ENCODE measurements at regions not wholly inside any gene's neighbourhood (a gene's known extent, or its start where the extent isn't known, plus 50 kb on each side); places are given as distances from the start of the nearest gene placed in this dataset.
"Not testable (repeated sequence)": the region's sequence is repeated elsewhere in the genome, so short reads cannot be mapped to it uniquely, and the experiment has no call there.

DNA sequence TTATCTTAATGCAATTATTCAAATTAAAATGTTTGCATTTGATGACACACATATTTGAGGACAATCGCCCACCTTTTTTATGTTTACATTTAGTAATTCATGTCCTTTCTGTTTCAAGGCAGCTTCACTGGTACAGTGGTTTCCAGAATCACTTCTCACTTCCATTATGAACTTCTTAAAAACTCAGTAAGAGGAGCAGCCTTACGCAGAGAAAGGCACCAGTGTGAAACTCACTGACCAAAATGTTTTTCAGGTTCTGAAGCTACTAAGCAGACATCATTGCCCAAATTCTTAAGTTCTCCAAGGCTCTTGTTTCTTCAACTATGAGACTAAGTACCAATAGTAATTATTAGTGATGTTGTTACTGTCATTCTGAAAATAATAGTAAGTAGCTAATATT lies 353.1 kb upstream of the CXADR start:
- DNase-seq (ENCODE audit: low read depth): no peak

GRCh38 chr21:17185674-17186073 lies 327.2 kb upstream of the CXADR start:
- DNase-seq (ENCODE audit: low read depth): no peak

DNA sequence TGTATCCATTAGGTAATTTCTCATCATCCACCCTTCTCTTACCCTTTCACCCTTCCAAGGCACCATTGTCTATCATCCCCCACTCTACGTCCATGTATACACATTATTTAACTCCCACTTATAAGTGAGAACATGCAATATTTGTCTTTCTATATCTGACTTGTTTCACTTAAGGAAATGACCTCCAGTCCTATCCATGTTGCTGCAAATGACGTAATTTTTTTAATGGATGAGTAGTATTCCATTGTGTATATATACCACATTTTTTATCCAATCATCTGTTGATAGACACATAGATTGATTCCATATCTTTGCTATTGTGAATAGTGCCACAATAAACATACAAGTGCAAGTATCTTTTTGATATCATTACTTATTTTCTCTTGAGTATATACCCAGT lies 322.9 kb upstream of the CXADR start:
- DNase-seq (ENCODE audit: low read depth): no peak

GRCh38 chr21:17191346-17191993 lies 321.4 kb upstream of the CXADR start:
- no peak for DNase-seq (ENCODE audit: low read depth)

GRCh38 chr21:17195351-17195750 lies 317.5 kb upstream of the CXADR start:
- DNase-seq (ENCODE audit: low read depth): no peak

DNA sequence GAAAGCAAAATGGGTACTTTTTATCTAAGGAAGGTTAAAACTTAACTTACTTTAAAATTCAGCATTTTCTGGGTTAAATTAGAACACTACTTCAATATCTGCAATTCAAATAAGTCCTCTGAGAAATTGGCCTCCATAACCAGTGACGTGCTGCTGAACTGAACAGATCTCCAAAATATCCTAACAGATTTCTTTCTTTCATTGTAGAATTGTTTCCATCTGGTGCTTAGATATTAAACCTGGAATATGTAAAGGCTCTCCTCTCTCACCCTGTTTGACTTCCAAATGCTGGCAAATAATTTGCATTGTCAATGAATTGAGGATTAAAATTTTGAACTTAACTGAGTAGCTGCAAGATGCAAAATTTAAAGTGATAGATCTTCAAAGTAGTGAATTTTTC lies 316.9 kb upstream of the CXADR start:
- no peak for DNase-seq (ENCODE audit: low read depth)

GRCh38 chr21:17196623-17197022 lies 316.2 kb upstream of the CXADR start:
- DNase-seq (ENCODE audit: low read depth): no peak

GRCh38 chr21:17197996-17198395 lies 314.8 kb upstream of the CXADR start:
- no peak for DNase-seq (ENCODE audit: low read depth)

DNA sequence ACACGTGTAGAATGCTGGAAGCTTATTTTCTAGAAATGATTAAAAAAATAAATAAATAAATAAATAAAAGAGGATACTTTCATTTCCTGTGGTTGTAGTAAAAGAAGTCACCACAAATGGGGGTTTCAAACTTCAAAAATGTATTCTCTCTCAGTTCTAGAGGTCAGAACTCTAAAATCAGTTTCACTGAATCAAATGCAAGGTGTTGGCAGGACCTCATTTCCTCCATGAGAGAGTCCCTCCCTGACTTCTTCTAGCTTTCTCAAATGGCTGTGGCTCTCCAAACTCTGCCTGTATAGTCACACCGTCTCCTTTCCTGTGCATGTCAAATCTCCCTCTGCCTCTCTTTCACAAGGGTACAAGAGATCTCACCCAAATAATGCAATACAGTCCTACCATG lies 312.6 kb upstream of the CXADR start:
- no peak for DNase-seq (ENCODE audit: low read depth)

DNA sequence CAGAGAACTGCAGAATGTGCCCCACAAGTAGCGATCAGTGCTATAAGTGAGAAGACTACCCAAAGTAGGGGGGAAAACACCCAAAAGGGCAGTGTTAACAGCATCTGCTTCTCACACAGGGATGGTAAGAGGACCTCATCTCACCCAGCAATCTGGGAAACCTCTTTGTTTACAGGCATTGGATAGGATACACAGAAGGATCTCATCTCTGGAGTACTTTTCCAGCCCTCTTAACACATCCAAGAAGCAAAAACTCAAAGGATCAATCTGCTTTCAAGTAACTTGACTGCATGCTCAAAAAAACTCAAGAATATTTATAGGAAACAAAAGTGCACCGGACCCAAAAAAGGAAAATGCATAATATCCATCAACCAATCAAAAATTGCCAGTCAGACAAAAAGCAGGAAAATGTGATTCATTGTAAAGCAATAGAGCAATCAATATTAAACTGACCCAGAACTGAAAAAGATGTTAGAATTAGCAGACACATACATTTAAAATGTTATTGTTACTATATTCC lies 311.0 kb upstream of the CXADR start:
- DNase-seq (ENCODE audit: low read depth): no peak

DNA sequence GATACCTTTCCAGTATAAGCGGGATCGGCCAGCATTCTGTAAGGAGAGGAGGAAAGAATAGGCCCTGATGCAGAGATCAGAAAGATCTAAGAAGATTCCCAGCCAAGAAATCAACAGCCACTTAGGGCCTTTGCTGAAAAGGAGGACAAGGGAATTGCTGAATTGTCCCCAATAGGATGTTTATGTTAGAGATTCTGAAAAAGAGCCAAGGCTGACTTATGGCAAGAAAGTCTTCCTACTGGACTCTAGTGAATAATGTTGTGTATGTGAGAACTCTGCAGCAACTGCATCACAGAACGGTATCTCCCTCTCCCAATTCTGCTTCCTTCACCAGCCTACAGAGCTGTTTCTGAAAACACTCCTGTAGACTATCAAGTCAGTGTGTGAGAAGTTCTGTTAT lies 298.0 kb upstream of the CXADR start:
- no peak for DNase-seq (ENCODE audit: low read depth)

GRCh38 chr21:17219050-17219449 lies 293.8 kb upstream of the CXADR start:
- not testable (repeated sequence) for DNase-seq (ENCODE audit: low read depth)

GRCh38 chr21:17231124-17231523 lies 281.7 kb upstream of the CXADR start:
- no peak for DNase-seq (ENCODE audit: low read depth)

GRCh38 chr21:17231771-17232170 lies 281.1 kb upstream of the CXADR start:
- no peak for DNase-seq (ENCODE audit: low read depth)

DNA sequence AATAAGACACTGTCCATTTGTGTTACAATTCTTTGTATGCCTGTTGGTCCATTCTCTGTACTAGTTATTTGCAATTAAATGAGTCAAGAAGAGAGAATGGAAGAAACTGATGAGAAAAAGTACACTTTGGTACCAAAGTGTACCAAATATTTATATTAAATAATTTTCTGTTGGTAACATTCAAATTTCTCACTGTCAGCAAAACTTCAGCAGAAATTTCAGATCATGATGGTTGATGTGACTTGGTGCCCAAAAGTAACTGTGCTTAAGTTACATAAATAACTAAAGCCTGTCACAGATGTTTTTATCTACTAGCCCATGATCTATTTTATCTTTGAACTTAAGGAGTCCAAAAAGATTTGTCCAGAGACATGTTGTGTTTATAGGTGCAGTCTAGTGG lies 274.4 kb upstream of the CXADR start:
- no peak for DNase-seq (ENCODE audit: low read depth)

DNA sequence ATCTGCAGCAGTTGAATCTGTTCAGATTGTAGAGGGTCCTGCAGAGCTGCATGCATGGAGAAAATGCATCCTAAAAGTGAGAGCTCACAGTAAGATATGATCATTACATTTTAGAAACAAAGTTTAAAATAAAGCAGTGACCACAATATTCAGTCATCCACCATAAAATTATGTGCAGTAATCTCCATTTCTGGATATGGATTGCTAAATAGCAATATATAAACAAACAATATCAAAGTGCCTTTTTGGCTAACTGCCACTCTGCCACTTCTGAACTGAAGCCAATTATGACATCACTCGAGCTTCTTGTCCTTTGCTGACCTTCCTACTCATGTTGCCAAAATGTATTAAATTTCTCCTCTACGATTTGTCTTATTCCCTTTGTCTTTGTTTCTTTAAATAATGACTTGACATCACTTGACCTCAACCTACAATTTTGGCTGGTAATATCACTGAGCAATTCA lies 262.0 kb upstream of the CXADR start:
- DNase-seq (ENCODE audit: low read depth): no peak

- no peak for DNase-seq (ENCODE audit: low read depth)
Observed at GRCh38 chr21:17257784-17258183, 255.1 kb upstream of the CXADR start.

DNA sequence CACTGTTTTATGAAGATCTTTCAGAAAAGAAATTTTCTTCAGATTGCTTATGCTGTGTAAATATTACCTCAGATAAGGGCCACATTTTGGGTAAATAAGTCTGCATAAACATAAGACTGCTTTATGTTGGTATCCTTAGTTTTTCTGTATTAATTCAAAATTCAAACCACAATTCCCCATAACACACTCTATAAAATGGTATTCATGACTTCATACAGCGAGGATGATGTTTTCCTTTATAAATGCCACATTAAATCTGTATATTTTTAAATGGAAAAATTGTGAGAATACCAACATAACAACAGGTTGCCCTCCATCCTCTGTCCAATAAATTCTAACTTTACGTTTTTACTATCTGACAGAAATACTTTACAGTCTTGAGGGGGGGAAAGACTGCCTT lies 248.7 kb upstream of the CXADR start:
- no peak for DNase-seq (ENCODE audit: low read depth)

DNA sequence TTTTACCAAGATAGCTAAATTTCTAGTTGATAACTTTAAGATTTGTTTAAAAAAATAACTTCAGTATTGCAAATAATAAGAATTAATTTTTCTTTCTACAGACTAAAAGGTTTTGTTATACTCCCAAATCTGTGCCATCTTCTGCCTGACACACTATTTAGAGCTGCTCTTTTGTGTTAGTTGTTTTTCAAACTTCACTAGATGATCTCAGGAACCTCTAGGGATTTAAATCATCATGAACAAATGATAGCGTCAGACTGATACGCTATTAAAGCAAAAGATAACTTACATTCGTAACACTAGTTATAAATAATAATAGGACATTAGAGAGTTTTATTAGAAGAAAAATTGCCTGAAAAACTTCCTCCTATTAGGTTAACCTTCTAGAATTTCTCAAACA lies 243.1 kb upstream of the CXADR start:
- DNase-seq (ENCODE audit: low read depth): no peak

DNA sequence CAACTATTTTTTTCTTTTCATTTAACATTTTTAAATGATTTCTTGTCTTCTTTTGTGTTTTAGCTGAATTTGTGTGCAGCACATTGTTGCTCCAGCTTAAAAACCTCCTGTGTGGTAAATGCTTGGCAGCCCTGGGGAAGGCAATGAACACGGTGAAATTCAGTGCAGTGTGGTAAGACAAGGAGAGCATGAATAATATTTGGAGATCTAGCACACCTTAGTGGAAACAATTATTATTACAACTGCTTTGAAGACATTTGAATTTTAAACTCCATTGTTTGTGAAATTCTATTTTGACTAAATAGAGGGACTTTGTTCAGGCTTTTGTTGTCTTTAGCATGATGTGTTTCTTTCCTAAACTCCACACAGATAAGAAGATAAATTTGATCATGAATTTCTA lies 242.6 kb upstream of the CXADR start:
- no peak for DNase-seq (ENCODE audit: low read depth)

GRCh38 chr21:17279663-17280062 lies 233.2 kb upstream of the CXADR start:
- DNase-seq (ENCODE audit: low read depth): no peak

GRCh38 chr21:17293016-17293562 lies 219.8 kb upstream of the CXADR start:
- not testable (repeated sequence) for DNase-seq (ENCODE audit: low read depth)

GRCh38 chr21:17295997-17296396 lies 216.8 kb upstream of the CXADR start:
- no peak for DNase-seq (ENCODE audit: low read depth)

- not testable (repeated sequence) for DNase-seq (ENCODE audit: low read depth)
Observed at GRCh38 chr21:17299576-17299975, 213.3 kb upstream of the CXADR start.
